LHCN-M2 (cell line): ENCODE measurements at regions not wholly inside any gene's neighbourhood (a gene's known extent, or its start where the extent isn't known, plus 50 kb on each side); places are given as distances from the start of the nearest gene placed in this dataset.

Experiments
- DNase-seq: peaks from one replicate; pipeline ENCODE4 v3.0.0-alpha.2; 2012; ENCODE audit warnings: low read depth

DNA sequence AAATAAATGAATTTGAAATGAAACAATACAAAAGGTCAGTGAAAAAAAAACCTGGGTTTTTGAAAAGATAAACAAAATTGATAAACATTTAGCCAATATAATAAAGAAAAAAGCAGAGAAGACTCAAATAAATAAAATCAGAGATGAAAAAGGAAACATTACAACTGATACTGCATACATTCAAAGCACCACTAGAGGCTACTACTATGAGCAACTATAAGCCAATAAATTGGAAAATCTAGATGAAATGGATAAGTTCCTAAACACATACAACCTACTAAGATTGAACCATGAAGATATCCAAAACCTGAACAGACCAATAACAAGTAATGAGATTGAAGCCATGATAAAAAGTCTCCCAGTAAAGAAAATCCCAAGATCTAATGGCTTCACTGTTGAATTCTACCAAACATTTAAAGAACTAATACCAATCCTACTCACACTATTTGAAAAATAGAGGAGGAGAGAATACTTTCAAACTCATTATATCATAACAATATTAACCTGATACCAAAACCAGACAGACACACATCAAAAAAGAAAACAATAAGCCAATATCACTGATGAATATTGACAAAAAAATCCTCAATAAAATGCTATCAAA, 80.8 kb upstream of the CERS6 start:
- DNase-seq, result peak; percentile 13

DNA sequence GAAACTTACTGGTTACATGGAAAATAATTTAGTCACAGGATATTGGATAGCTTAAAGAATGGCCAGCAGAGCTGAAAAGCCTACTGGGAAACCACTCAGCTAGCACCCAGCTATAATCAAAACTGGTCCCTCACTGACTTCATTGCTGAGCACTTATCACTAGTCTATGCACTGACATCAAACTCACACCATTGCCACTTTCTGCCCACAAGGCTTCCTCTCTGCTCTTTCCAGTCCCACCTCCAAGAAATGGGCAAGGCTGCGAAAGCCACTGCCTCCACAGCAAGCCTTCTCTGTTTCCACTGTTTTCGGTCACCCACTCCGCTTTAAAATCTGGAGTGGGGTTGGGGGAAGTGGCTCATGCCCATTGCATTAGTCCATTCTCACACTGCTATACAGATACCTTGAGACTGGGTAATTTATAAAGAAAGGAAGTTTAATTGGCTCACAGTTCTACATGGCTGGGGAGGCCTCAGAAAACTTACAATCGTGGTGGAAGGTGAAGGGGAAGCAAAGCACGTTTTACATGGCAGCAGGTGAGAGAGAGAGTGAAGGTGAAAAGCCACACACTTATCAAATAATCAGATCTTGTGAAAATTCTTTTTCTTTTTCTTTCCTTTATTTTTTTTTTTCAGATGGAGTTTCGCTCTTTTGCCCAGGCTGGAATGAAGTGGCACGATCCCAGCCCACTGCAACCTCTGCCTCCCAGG, 77.0 kb upstream of the CERS6 start:
- no peak for DNase-seq

DNA sequence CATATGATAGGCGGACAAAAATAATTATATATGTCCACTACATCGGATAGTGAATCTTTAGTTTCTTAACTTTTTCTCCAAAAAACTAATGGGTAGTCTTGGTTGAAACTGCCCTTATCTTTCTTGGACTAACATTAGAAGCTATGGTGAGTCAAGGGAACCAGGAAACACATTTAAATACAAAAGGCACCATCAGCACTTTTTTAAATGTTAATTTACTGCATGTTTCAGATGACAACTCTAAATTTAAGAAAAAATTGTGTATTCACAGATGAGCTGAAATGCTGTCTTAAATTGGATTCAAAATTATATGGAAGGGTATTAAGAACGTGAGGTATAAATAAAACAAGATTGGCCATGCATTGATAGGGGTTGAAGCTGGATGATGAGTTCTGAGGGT, 75.6 kb upstream of the CERS6 start:
- no peak for DNase-seq

DNA sequence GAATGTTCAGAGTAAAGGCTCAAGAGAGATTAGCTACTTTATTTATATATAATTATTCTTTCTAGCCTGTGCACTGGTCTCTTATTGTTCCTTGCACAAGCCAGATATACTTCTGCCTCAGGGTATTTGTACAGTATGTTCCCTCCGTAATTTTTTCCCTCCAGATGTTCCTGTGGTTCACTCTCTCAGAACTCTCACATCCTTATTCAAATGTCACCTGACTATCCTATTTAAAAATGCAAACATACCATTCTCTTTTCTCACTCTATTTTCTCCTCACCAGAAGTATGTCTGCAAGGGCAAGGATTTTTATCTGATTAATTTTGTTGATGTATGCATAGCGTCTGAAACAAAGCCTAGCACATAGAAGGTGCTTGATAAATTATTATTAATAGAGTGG, 64.0 kb upstream of the CERS6 start:
- DNase-seq, result peak; percentile 22

DNA sequence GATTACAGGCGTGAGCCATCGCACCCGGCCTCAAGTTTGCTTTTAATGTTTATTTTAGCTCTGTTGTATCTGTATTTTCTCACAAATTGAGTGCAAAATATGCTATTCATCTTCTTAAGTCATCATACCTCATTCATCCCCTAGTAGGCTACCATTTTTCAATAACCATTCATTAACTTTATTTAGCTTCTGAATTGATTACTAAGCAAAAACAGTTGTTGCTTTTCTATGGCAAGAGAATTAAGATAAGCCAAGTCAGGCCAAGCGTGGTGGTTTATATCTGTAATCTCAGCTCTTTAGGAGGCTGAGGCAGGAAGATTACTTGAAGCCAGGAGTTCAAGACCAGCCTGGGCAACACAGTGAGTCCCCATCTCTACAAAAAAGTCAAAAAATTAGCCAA, 63.3 kb upstream of the CERS6 start:
- no peak for DNase-seq

DNA sequence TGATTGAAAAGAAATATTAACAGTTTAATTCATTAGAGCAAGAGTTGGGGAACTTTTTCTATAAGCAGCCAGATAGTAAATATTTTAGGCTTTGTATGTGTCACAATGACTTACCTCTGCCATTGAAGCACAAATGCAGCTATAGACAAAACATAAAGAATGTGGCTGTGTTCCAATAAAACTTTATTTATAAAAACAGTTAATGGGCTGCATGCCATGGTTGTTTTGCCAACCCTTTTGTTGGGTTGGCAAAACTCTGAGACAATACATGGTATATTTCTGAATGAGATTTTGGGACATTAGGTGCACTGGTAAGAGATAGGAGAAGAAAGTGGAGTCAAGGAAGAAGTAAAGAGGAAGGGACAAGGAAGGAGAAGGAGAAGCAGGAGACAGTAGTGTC, 61.8 kb upstream of the CERS6 start:
- no peak for DNase-seq

DNA sequence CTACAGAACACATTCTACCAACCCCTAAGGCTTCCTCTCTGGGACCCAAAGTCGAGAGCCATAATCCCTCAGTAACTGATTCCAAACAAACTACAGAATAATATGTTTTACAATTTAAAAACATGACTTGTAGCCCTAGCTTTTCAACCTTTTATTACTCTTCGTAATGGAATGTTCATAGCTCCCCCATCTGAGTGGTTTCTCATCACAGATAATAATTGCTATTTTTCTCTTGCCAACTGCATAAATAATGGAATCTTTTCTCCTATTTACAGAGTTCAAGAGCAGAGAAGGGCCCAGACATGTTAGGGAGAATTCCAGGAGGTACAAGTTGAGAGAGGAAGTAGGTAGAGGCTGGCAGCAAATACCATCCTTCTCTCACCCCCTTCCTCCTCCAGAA, 59.9 kb upstream of the CERS6 start:
- DNase-seq, result peak; percentile 18

DNA sequence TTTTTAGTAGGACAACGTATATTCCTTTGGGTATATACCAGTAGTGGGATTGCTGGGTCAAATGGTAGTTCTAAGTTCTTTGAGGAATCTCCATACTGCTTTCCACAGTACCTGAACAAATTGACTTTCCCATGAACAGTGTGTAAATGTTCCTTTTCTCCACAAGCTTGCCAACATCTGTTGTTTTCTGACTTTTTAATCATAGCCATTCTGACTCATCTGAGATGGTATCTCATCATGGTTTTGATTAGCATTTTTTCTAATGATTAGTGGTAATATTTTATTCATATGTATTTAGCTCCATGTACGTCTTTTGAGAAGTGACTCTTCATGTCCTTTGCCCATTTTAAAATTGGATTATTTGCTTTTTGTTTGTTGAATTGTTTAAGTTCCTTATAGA, 58.4 kb upstream of the CERS6 start:
- no peak for DNase-seq

DNA sequence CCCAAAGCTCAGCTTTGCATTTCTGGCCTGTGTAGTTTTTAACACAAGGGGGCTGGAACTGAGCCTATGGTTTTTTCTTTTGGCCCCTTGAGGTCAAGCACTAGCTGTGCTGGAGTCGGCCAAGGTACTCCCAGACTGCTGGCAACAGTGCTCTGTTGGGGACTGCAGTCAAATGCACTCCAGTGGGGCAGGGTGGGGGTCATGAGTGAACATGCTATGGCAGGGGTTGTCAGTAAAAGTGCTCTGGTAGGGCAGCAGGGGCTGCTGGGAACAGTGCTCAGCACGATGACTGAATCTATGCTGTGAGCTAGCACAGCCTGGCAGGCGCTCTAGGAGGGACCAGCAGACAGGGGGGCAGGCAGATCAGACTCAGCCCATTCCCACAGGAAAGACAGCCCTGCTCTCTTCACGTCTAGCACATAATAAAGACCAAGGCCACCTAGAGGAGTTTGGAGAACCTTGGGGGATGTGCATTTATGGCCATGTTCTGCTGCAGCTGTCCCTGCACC, 55.0 kb upstream of the CERS6 start:
- DNase-seq, result no peak

DNA sequence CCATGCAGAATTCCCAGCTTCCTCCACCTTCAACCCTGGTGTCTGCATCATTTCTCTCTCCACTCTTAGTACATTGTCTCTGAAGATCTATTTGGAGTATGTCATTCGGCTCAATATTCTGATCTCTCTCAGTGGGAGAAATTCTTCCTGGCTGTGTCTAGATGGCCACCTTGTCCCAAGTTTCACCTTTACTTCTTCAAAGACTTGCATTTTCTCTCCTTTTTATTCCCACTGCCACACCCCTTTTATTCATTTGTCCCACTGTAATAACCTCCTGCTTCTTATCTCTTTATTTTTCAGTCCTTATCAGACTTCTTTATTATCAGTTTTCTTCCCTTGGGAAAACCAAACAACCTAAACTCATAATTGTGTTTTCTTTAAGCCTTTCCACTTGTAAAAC, 54.3 kb upstream of the CERS6 start:
- no peak for DNase-seq

DNA sequence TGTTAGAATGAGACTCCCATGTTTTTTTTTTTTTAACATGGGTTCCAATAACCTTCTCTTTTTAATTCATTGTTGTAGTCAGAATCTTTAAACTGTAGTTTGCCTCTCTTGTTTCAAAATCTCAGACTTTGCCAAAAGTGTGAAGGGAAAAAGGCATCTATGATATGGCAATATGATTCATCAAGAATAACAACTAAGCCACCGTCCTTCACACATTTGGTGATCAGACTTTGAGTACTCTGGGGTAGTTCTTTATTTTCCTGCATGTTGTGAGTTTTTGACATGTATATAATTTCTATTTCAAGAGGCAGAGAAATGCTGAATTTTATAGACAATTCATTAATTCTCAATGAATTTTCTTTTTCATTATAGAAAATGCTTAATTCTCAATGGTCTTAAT, 53.5 kb upstream of the CERS6 start:
- DNase-seq, result peak; percentile 28

DNA sequence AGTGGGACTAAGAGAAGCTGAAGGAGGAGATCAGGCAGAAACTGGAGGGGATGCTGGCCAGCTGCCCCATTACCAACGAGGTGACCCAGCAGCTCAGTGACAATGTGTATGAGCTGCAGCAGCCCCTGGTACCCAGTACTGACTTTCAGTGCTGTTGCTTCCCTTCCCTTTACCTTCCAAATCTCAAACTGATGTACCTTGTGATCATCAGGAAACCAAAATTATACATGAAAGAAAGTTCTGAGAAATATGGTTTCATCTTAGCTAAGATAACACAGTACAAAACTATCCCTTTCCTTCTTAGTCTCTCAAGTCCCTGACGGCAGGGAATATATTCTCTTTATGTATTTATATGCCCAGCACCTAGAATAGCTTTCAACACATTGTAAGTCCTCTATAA, 52.3 kb upstream of the CERS6 start:
- DNase-seq, result no peak

DNA sequence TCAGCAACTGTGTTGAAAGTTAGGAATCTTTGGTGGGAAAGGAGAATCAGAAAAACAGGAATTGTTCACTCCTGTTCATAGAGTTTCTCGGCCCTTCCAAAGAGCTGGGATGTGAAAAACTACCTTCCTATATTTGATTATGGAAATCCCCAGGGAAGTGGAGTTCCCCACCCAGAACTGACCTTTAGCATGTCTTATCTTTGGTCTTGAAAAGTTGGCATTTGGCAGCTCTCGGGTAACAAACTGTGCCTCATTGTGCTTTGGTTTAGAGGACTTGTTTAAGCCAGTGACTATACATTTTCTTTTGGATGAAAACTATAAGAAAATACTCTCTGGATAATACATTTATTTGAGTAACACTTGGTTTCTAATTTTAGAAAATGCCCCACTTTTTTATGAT, 51.3 kb upstream of the CERS6 start:
- no peak for DNase-seq
